ENCODE measurements at regions not wholly inside any gene's neighbourhood (a gene's known extent, or its start where the extent isn't known, plus 50 kb on each side); places are given as distances from the start of the nearest gene placed in this dataset.

DNA sequence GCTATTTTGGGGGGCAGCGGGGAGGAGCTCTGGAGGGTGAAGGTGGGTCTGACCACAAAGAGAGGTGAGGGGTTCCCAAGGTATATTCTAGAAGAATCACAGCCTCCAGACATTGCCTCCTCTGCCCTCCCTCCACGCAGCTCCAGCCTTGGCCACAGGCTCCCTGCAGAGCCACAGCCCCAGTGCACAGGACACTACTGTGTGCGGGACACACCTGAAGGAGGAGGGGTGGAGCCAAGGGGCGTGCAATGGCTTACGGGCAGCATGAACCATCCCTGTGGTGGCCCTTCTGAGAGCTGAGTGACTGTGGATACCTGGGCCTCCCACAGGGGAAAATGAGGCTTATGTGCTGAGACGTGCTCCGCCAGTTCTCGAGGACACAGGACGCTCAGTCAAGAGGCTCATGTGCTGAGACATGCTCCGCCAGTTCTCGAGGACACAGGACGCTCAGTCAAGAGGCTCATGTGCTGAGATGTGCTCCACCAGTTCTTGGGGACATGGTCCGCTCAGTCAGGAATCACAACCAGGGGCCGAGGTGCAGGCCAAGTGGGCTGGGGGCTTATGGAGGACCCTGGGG is 417.3 kb downstream of the SHANK2 start:
- H3K9me3 ChIP-seq = no peaks in the 10 kb centered on the region
- H3K4me1 ChIP-seq = no peaks in the 10 kb centered on the region
- no peaks in the 10 kb centered on the region for H3K27me3 ChIP-seq
- TF ChIP-seq POLR2A (IDR thresholded peaks at IDR 0.05) = no peak
- TF ChIP-seq CTCF (IDR thresholded peaks at IDR 0.05) = no peak
- DNase-seq = no peak
- no peak overlapping the region for H3K27ac ChIP-seq
- intact Hi-C loops (cut with DNase I; ENCODE audit: low total_unique reads) = no loop called here
- no peaks in the 10 kb centered on the region for H3K36me3 ChIP-seq
- H3K4me3 ChIP-seq = no peak overlapping the region

- no peaks in the 10 kb centered on the region for H3K9me3 ChIP-seq
- intact Hi-C loops (cut with DNase I; ENCODE audit: low total_unique reads) = no loop called here
- H3K4me1 ChIP-seq = no peaks in the 10 kb centered on the region
- no peak for DNase-seq
- TF ChIP-seq POLR2A (IDR thresholded peaks at IDR 0.05) (no peak), CTCF (IDR thresholded peaks at IDR 0.05) (no peak)
- H3K36me3 ChIP-seq = no peaks in the 10 kb centered on the region
- no peak overlapping the region for H3K4me3 ChIP-seq
- H3K27ac ChIP-seq = no peak overlapping the region
- H3K27me3 ChIP-seq = no peaks in the 10 kb centered on the region
Measured at GRCh38 chr11:70836071-70836470, 416.3 kb downstream of the SHANK2 start.

GRCh38 chr11:70838198-70838597 is 414.2 kb downstream of the SHANK2 start:
- no peak overlapping the region for H3K27ac ChIP-seq

DNA sequence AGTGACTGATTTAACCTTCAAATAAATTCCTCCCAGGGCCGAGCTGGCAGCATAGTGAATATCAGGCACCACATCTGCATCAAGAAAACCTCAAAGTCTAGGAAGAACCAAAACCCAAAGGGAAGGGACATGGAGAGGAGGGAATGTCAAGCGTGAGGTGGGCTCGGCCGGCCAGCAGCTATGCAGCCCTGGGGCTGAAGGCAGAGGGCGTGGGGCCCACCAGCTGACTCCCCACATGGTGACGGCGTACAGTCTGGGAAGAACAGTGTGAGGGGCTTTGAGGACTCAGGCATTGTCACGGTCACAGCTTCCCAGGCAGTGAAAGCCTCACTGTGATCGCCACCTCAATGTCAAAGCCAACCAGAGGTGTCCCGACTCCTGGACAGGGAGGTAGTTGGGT is 412.5 kb downstream of the SHANK2 start:
- Histone ChIP-seq H3K9me3 (no peaks in the 10 kb centered on the region), H3K4me1 (no peaks in the 10 kb centered on the region), H3K36me3 (no peaks in the 10 kb centered on the region), H3K4me3 (no peak overlapping the region), H3K27ac (no peak overlapping the region), H3K27me3 (no peaks in the 10 kb centered on the region)
- intact Hi-C loops (cut with DNase I; ENCODE audit: low total_unique reads) = no loop called here
- TF ChIP-seq POLR2A (IDR thresholded peaks at IDR 0.05) (no peak), CTCF (IDR thresholded peaks at IDR 0.05) (no peak)
- DNase-seq = no peak

More at GRCh38 chr11:70838198-70838597, 414.2 kb downstream of the SHANK2 start:
- H3K4me3 ChIP-seq = no peak overlapping the region
- TF ChIP-seq CTCF (IDR thresholded peaks at IDR 0.05) = no peak
- no peak for TF ChIP-seq POLR2A (IDR thresholded peaks at IDR 0.05)
- no peaks in the 10 kb centered on the region for H3K36me3 ChIP-seq
- no peaks in the 10 kb centered on the region for H3K27me3 ChIP-seq
- intact Hi-C loops (cut with DNase I; ENCODE audit: low total_unique reads) = no loop called here
- H3K9me3 ChIP-seq = no peaks in the 10 kb centered on the region
- no peak for DNase-seq
- no peaks in the 10 kb centered on the region for H3K4me1 ChIP-seq

GRCh38 chr11:70841264-70841663 is 411.1 kb downstream of the SHANK2 start:
- Histone ChIP-seq H3K4me3 (no peak overlapping the region), H3K9me3 (no peaks in the 10 kb centered on the region), H3K27me3 (no peaks in the 10 kb centered on the region), H3K27ac (no peak overlapping the region), H3K4me1 (no peaks in the 10 kb centered on the region), H3K36me3 (no peaks in the 10 kb centered on the region)
- DNase-seq = no peak
- intact Hi-C loops (cut with DNase I; ENCODE audit: low total_unique reads) = no loop called here
- no peak for TF ChIP-seq POLR2A (IDR thresholded peaks at IDR 0.05)
- no peak for TF ChIP-seq CTCF (IDR thresholded peaks at IDR 0.05)
